PFSK-1 (cell line): ENCODE measurements at regions not wholly inside any gene's neighbourhood (a gene's known extent, or its start where the extent isn't known, plus 50 kb on each side); places are given as distances from the start of the nearest gene placed in this dataset.

Source experiments
- POLR2AphosphoS5 ChIP-seq: IDR thresholded peaks from 2 replicates; pipeline ENCODE4 v1.6.1; 2012; ENCODE audit warnings: low read depth, mild to moderate bottlenecking, control low read depth, low read length, moderate library complexity
- REST ChIP-seq, 2 experiments: IDR thresholded peaks; 2 replicates each; pipeline versions ENCODE4 v1.6.1 to v1.8.0; 2011 to 2012; ENCODE audit warnings: low read depth in 2 of 2, low read length in 2 of 2, control low read depth in 1 of 2, inconsistent platforms in 1 of 2, mild to moderate bottlenecking in 1 of 2, moderate library complexity in 1 of 2; ENCODE audit not compliant: insufficient read depth in 1 of 2
- SIN3A ChIP-seq: IDR thresholded peaks from 2 replicates; pipeline ENCODE4 v1.6.1; 2012; ENCODE audit warnings: mild to moderate bottlenecking, low read length, moderate library complexity, borderline replicate concordance; ENCODE audit not compliant: insufficient read depth

- TF ChIP-seq POLR2AphosphoS5 (no peak), REST (IDR thresholded peaks at IDR 0.05; ENCODE audit: insufficient read depth in 1 of 2, low read depth in 2 of 2, low read length in 2 of 2) (no peak), SIN3A (no peak)
Observed at GRCh38 chr15:69953816-69954215, 143.9 kb downstream of the TLE3 start.
